ENCODE measurements at regions not wholly inside any gene's neighbourhood (a gene's known extent, or its start where the extent isn't known, plus 50 kb on each side); places are given as distances from the start of the nearest gene placed in this dataset.

DNA sequence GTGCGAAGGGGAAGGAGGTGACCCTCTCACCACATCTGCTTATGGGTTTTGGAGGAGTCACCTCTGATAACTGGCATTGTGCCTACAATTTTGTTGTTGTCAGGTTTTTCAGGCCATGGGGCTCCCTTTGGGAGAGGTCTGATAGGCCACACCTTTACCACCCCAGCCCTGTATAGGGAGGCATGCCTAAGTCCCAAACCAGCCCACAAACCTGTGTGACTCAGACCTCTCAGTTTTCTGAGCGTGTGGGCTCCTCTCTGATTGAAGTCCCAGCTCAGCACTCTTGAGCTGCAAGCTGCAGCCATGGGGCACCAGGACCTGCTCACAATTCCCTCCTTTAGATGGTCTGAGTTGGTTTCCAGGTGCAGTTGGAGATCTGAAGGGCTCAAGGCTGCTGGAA is 1429.3 kb upstream of the TMEM132C start:
- no peak for DNase-seq (ENCODE audit: low read depth)
- H3K4me3 ChIP-seq (ENCODE audit: control insufficient read depth, low read depth, low read length) = no peak overlapping the region
- TF ChIP-seq CTCF (IDR thresholded peaks at IDR 0.05; ENCODE audit: control insufficient read depth, insufficient read depth, low read depth, low read length, missing control alignments) = no peak

DNA sequence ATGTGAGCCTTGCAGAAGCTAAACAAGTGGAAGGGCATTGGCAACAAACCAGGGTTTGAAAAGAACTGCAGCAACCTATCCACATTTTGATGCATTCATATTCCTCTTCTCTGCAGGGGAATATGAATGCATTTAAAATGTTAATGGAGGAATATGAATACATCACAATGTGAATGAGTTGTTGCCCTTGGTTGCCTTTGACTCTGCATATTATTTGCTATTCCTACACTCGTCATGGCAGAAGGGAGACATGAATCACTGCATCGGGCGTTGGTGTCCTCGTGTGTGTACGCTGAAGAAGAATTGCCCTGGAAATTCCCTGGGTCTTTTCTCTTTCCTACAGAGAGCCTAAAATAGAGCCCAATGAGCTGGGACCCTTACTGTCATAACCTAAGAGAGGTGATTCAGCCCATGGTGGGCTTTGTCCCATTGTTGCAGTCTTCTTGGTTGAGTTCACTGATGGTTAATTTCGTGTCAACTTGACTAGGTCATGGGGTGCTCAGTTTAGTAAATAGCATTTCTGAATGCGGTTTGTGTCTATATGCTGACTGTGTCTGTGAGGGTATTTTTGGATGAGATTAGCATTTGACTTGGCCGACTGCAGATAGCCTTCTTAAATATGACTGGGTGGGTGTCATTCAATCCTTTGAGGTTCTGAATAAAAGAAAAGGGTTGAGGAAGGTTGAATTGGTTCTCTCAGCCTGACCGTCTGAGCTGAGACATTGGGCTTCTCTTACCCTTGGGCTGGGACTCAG is 1422.9 kb upstream of the TMEM132C start:
- no peak for DNase-seq (ENCODE audit: low read depth)
- no peak overlapping the region for H3K4me3 ChIP-seq (ENCODE audit: control insufficient read depth, low read depth, low read length)
- TF ChIP-seq CTCF (IDR thresholded peaks at IDR 0.05; ENCODE audit: control insufficient read depth, insufficient read depth, low read depth, low read length, missing control alignments) = no peak

DNA sequence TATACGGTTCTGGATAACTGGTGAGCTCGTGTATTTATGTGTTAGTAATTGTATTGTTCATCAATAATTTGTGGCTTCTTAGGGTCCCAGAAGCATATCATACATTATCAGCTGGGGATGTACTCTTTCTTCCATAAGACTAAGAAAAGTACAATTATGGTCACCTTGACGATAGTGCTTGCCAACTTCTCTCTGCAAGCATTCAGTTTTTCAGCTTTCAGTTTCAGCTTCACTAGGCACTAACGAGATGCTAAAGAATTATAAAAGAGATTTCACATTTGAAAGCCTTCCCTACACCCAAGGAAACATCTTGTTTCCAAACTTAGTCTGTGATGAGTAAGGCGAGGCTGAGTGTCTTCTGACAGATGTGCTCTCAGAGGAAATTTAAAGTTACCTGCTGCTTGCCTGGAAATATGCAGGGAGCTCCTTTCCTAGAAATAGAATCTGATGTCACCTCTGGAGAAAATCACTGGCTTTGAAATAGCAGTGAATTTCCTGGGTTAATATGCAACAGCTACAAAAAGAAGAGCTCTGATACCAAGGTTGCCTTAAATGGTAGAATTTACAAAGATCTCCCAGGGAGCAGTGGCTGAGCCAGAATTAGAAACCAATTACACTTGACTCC is 1419.9 kb upstream of the TMEM132C start:
- DNase-seq (ENCODE audit: low read depth) = no peak
- TF ChIP-seq CTCF (IDR thresholded peaks at IDR 0.05; ENCODE audit: control insufficient read depth, insufficient read depth, low read depth, low read length, missing control alignments) = no peak
- no peak overlapping the region for H3K4me3 ChIP-seq (ENCODE audit: control insufficient read depth, low read depth, low read length)

DNA sequence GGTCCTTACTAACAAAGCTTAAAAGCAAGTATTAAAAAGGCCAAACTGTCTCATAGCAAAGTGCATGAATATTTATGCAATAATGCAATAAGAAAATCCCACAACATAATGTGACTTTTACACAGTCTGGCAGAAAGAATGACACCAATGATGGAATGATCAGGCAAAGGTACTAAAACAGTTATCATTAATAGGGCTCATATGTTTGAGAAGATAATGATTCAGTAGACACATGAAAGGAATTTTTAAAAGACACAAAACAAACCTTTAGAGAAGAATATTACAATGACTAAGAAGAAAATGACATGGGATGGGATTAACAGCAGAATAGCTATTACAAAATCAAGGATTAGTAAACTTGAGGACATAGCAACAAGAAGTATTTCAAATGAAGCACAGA is 1411.2 kb upstream of the TMEM132C start:
- no peak overlapping the region for H3K4me3 ChIP-seq (ENCODE audit: control insufficient read depth, low read depth, low read length)
- no peak for DNase-seq (ENCODE audit: low read depth)
- no peak for TF ChIP-seq CTCF (IDR thresholded peaks at IDR 0.05; ENCODE audit: control insufficient read depth, insufficient read depth, low read depth, low read length, missing control alignments)

DNA sequence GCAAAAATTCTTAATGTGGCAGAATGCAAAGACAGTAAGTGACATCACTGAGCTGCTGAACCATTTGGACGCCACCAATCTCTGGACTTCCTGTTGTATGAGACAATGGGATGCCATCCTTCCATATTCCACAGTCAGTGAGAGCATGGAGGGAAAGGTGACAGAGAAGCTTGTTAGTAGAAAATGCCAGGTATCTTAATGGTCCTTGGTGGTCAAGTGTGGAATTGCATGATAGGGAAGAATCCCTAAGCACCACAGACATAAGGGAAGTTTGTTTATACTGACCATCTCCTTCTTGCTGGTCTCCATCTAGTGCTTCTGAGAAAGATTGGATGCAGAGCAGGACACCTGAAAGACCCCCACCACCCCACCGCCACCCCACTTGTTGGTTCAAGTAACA is 1410.0 kb upstream of the TMEM132C start:
- TF ChIP-seq CTCF (IDR thresholded peaks at IDR 0.05; ENCODE audit: control insufficient read depth, insufficient read depth, low read depth, low read length, missing control alignments) = no peak

GRCh38 chr12:126858560-126858959 is 1408.4 kb upstream of the TMEM132C start:
- H3K4me3 ChIP-seq (ENCODE audit: control insufficient read depth, low read depth, low read length) = no peak overlapping the region
- TF ChIP-seq CTCF (IDR thresholded peaks at IDR 0.05; ENCODE audit: control insufficient read depth, insufficient read depth, low read depth, low read length, missing control alignments) = no peak
- no peak for DNase-seq (ENCODE audit: low read depth)

More for the DNA sequence above, 1410.0 kb upstream of the TMEM132C start:
- no peak overlapping the region for H3K4me3 ChIP-seq (ENCODE audit: control insufficient read depth, low read depth, low read length)
- no peak for DNase-seq (ENCODE audit: low read depth)
